B cell (primary cell): ENCODE measurements at regions not wholly inside any gene's neighbourhood (a gene's known extent, or its start where the extent isn't known, plus 50 kb on each side); places are given as distances from the start of the nearest gene placed in this dataset.

Source experiments
- ATAC-seq: fragments of 200-7000 bp; cut with Tn5 transposase; one replicate; pipeline ENCODE4 v1.10.0; 2021; ENCODE audit warnings: low read depth, mild to moderate bottlenecking, moderate number of reproducible peaks, moderate library complexity
- CTCF ChIA-PET: fragments of 350-600 bp; sonication (Branson Sonifier 250); formaldehyde crosslinking; loops from one replicate; lab custom pipeline; 2021; ENCODE audit warnings: antibody characterized with exemption, inconsistent platforms; lab: Charles Lee
- POLR2A ChIA-PET: fragments of 350-600 bp; sonication (Branson Sonifier 250); formaldehyde crosslinking; loops from one replicate; lab custom pipeline; 2021; ENCODE audit warnings: antibody characterized with exemption; lab: Charles Lee
- DNase-seq: peaks from one replicate; pipeline ENCODE4 v3.0.0; 2013
- H2AFZ ChIP-seq: 2 replicates; pipeline ENCODE4 v1.6.1; 2012; ENCODE audit warnings: mild to moderate bottlenecking, low read depth, low read length; ENCODE audit not compliant: insufficient read depth, poor library complexity, severe bottlenecking
- H3K27ac ChIP-seq, 2 donors: 1 replicate in 1 of 2; 2 replicates in 1 of 2; pipeline ENCODE4 v1.5.1; 2012 to 2013; ENCODE audit warnings: low read length in 2 of 2, mild to moderate bottlenecking in 2 of 2, moderate library complexity in 1 of 2
- H3K27me3 ChIP-seq, 4 experiments: fragments of 200-600 bp in 1 of 4; sonication (generic) in 1 of 4; replicated peaks in 1 of 4; 1 replicate in 2 of 4; 2 replicates in 2 of 4; pipeline versions ENCODE4 v1.6.1 to v1.7.0; 2013 to 2016; ENCODE audit warnings: low read length in 3 of 4, mild to moderate bottlenecking in 2 of 4, mixed read lengths in 1 of 4, moderate library complexity in 1 of 4; ENCODE audit not compliant: insufficient read depth in 4 of 4, control insufficient read depth in 3 of 4; ENCODE audit errors: control extremely low read depth in 1 of 4
- H3K36me3 ChIP-seq, 2 experiments: replicated peaks in 1 of 2; 1 replicate in 1 of 2; 2 replicates in 1 of 2; pipeline versions ENCODE4 v1.6.1 to v1.7.1; 2013; ENCODE audit warnings: low read length in 1 of 2; ENCODE audit not compliant: insufficient read depth in 2 of 2, control insufficient read depth in 1 of 2; ENCODE audit errors: control extremely low read depth in 1 of 2, extremely low read depth in 1 of 2
- H3K4me1 ChIP-seq, 2 donors: fragments of 200-600 bp in 1 of 2; sonication (generic) in 1 of 2; 1 replicate in 1 of 2; 2 replicates in 1 of 2; pipeline versions ENCODE4 v1.5.1 to v1.6.1; 2013 to 2017; ENCODE audit warnings: low read length in 2 of 2; ENCODE audit not compliant: control insufficient read depth in 2 of 2, insufficient read depth in 2 of 2
- H3K4me2 ChIP-seq: replicated peaks from 2 replicates; pipeline ENCODE3; 2012; ENCODE audit warnings: mild to moderate bottlenecking, low read depth, low read length; ENCODE audit not compliant: poor library complexity, severe bottlenecking
- H3K4me3 ChIP-seq, 5 experiments: fragments of 200-600 bp in 1 of 5; sonication (generic) in 1 of 5; 1 replicate in 3 of 5; 2 replicates in 2 of 5; pipeline versions ENCODE4 v1.5.1 to v1.7.0; 2011 to 2016; ENCODE audit warnings: low read length in 4 of 5, mild to moderate bottlenecking in 4 of 5, low read depth in 2 of 5, control low read depth in 1 of 5, moderate library complexity in 1 of 5; ENCODE audit not compliant: insufficient read depth in 1 of 5; ENCODE audit errors: control extremely low read depth in 1 of 5, extremely low read depth in 1 of 5
- H3K79me2 ChIP-seq: fragments of 200-600 bp; sonication (generic); one replicate; pipeline ENCODE4 v1.6.0; 2016; ENCODE audit warnings: low read length; ENCODE audit not compliant: control insufficient read depth, insufficient read depth
- H3K9ac ChIP-seq: fragments of 200-600 bp; sonication (generic); 2 replicates; pipeline ENCODE4 v1.6.1; 2017; ENCODE audit warnings: mild to moderate bottlenecking, low read length, moderate library complexity
- H3K9me3 ChIP-seq, 3 donors: one replicate each; pipeline versions ENCODE4 v1.6.1 to v1.7.1; 2013; ENCODE audit warnings: low read length in 2 of 3; ENCODE audit not compliant: control insufficient read depth in 2 of 3, insufficient read depth in 1 of 3; ENCODE audit errors: control extremely low read depth in 1 of 3
- H4K20me1 ChIP-seq: 2 replicates; pipeline ENCODE4 v1.6.0; 2012; ENCODE audit warnings: mild to moderate bottlenecking, low read length; ENCODE audit not compliant: insufficient read depth, control insufficient read depth, poor library complexity, severe bottlenecking
- H3K27ac Mint-ChIP-seq: one replicate; pipeline ENCODE4 v1.8.0; 2021; ENCODE audit warnings: mixed read lengths
- H3K27me3 Mint-ChIP-seq: one replicate; pipeline ENCODE4 v1.8.0; 2021; ENCODE audit warnings: mixed read lengths
- H3K4me1 Mint-ChIP-seq: one replicate; pipeline ENCODE4 v1.8.0; 2021; ENCODE audit warnings: mixed read lengths
- H3K4me3 Mint-ChIP-seq: one replicate; pipeline ENCODE4 v1.8.0; 2021; ENCODE audit warnings: mixed read lengths
- H3K9me3 Mint-ChIP-seq: one replicate; pipeline ENCODE4 v1.8.0; 2022; ENCODE audit warnings: mixed read lengths; ENCODE audit not compliant: insufficient read depth
- CTCF ChIP-seq: fragments of 200-600 bp; IDR thresholded peaks from one replicate; pipeline ENCODE4 v1.8.0; 2022; ENCODE audit warnings: antibody characterized with exemption, mild to moderate bottlenecking
- EZH2 ChIP-seq: IDR thresholded peaks from 2 replicates; pipeline ENCODE4 v1.6.1; 2012; ENCODE audit warnings: borderline replicate concordance, low read depth, mild to moderate bottlenecking, moderate library complexity, low read length; ENCODE audit not compliant: insufficient read depth, poor library complexity, severe bottlenecking
- WGBS: methylation state at CpG from one replicate; pipeline ENCODE4 v1.1.5; 2013; ENCODE audit warnings: missing lambda C conversion rate; ENCODE audit not compliant: insufficient coverage; 5-methylcytosine and 5-hydroxymethylcytosine counted together
- intact Hi-C: fragments of 100-400 bp; cut with micrococcal nuclease; formaldehyde crosslinking; loops from one replicate; pipeline ENCODE4 v1.10.0; 2022

GRCh38 chr4:14841801-14842768 lies 160.2 kb upstream of the CPEB2 start:
- CTCF ChIA-PET: no interaction called here
- Histone ChIP-seq H3K79me2 (no peaks in the 10 kb centered on the region), H3K36me3 (no peaks in the 10 kb centered on the region), H3K4me3 (no peak overlapping the region), H3K27me3 (no peaks in the 10 kb centered on the region), H2AFZ (no peak overlapping the region), H4K20me1 (no peaks in the 10 kb centered on the region), H3K4me1 (no peaks in the 10 kb centered on the region), H3K9me3 (peaks cover 0 to 3% (median 0%) of the 10 kb centered on the region in 3 donors), H3K4me2 (no peak overlapping the region), H3K9ac (no peak overlapping the region), H3K27ac (no peak overlapping the region)
- no peak overlapping the region for H3K27ac Mint-ChIP-seq
- H3K27me3 Mint-ChIP-seq: no peaks in the 10 kb centered on the region
- WGBS: 68% methylated on average over 2 of the region's 6 CpGs
- intact Hi-C loops: no loop called here
- DNase-seq (no peak), ATAC-seq (no peak)
- H3K4me3 Mint-ChIP-seq: no peak overlapping the region
- TF ChIP-seq EZH2 (no peak), CTCF (no peak)
- no peaks in the 10 kb centered on the region for H3K9me3 Mint-ChIP-seq
- POLR2A ChIA-PET: no interaction called here
- no peaks in the 10 kb centered on the region for H3K4me1 Mint-ChIP-seq

- H2AFZ ChIP-seq: no peak overlapping the region
- no peak for ATAC-seq
- TF ChIP-seq CTCF (no peak), EZH2 (no peak)
- DNase-seq: no peak
- H3K27ac ChIP-seq: no peak overlapping the region
- H3K4me1 ChIP-seq: no peaks in the 10 kb centered on the region
- ChIA-PET CTCF (no interaction called here), POLR2A (no interaction called here)
- no peaks in the 10 kb centered on the region for H3K36me3 ChIP-seq
- Mint-ChIP-seq H3K27ac (no peak overlapping the region), H3K4me1 (peaks cover 4% of the 10 kb centered on the region), H3K27me3 (no peaks in the 10 kb centered on the region), H3K4me3 (no peak overlapping the region), H3K9me3 (no peaks in the 10 kb centered on the region)
- no peaks in the 10 kb centered on the region for H3K79me2 ChIP-seq
- intact Hi-C loops: no loop called here
- H3K4me3 ChIP-seq: no peak overlapping the region
- no CpG with 5 or more reads among the region's 2 CpGs for WGBS
- H3K4me2 ChIP-seq: no peak overlapping the region
- peaks cover 0 to 3% (median 0%) of the 10 kb centered on the region in 3 donors for H3K9me3 ChIP-seq
- H3K27me3 ChIP-seq: no peaks in the 10 kb centered on the region
- H4K20me1 ChIP-seq: no peaks in the 10 kb centered on the region
- H3K9ac ChIP-seq: no peak overlapping the region
These were observed 159.2 kb upstream of the CPEB2 start for GRCh38 chr4:14842964-14843630.
